ENCODE measurements at regions not wholly inside any gene's neighbourhood (a gene's known extent, or its start where the extent isn't known, plus 50 kb on each side); places are given as distances from the start of the nearest gene placed in this dataset.

GRCh38 chr7:1346851-1347250, 112.4 kb downstream of the MICALL2 start:
- Histone ChIP-seq H3K79me2 (ENCODE audit: low read length) (no peaks in the 10 kb centered on the region), H3K27me3 (replicated peaks; ENCODE audit: insufficient read depth, low read length) (peaks cover 71% of the 10 kb centered on the region), H3K9ac (ENCODE audit: low read length) (no peak overlapping the region), H4K20me1 (ENCODE audit: insufficient read depth, low read length) (no peaks in the 10 kb centered on the region), H2AFZ (ENCODE audit: low read length) (no peak overlapping the region), H3F3A (ENCODE audit: insufficient read depth, low read length) (no peaks in the 10 kb centered on the region), H3K4me3 (ENCODE audit: low read length) (no peak overlapping the region), H3K9me2 (replicated peaks; ENCODE audit: insufficient read depth, low read length) (no peaks in the 10 kb centered on the region), H3K27ac (ENCODE audit: low read length) (no peak overlapping the region), H3K9me3 (replicated peaks; ENCODE audit: insufficient read depth, low read length) (no peaks in the 10 kb centered on the region), H3K4me1 (ENCODE audit: low read length) (no peaks in the 10 kb centered on the region), H3K36me3 (replicated peaks; ENCODE audit: insufficient read depth, low read length) (no peaks in the 10 kb centered on the region), H3K4me2 (ENCODE audit: low read depth, low read length) (no peak overlapping the region)
- DNase-seq: no peak
- no peak for TF ChIP-seq EZH2phosphoT487 (IDR thresholded peaks at IDR 0.05; ENCODE audit: low read length)
- TF ChIP-seq CTCF (IDR thresholded peaks at IDR 0.05; ENCODE audit: low read length): no peak
- TF ChIP-seq EZH2 (optimal IDR thresholded peaks at IDR 0.05; ENCODE audit: low read depth, low read length): no peak

- H3F3A ChIP-seq (ENCODE audit: insufficient read depth, low read length): no peaks in the 10 kb centered on the region
- H4K20me1 ChIP-seq (ENCODE audit: insufficient read depth, low read length): no peaks in the 10 kb centered on the region
- TF ChIP-seq EZH2 (optimal IDR thresholded peaks at IDR 0.05; ENCODE audit: low read depth, low read length) (no peak), CTCF (IDR thresholded peaks at IDR 0.05; ENCODE audit: low read length) (no peak), EZH2phosphoT487 (IDR thresholded peaks at IDR 0.05; ENCODE audit: low read length) (no peak)
- H3K27ac ChIP-seq (ENCODE audit: low read length): no peak overlapping the region
- no peaks in the 10 kb centered on the region for H3K79me2 ChIP-seq (ENCODE audit: low read length)
- H2AFZ ChIP-seq (ENCODE audit: low read length): no peak overlapping the region
- H3K4me3 ChIP-seq (ENCODE audit: low read length): no peak overlapping the region
- H3K9ac ChIP-seq (ENCODE audit: low read length): no peak overlapping the region
- no peak overlapping the region for H3K4me2 ChIP-seq (ENCODE audit: low read depth, low read length)
- H3K4me1 ChIP-seq (ENCODE audit: low read length): no peaks in the 10 kb centered on the region
- DNase-seq: no peak
- no peaks in the 10 kb centered on the region for H3K9me2 ChIP-seq (replicated peaks; ENCODE audit: insufficient read depth, low read length)
- no peaks in the 10 kb centered on the region for H3K9me3 ChIP-seq (replicated peaks; ENCODE audit: insufficient read depth, low read length)
- no peaks in the 10 kb centered on the region for H3K36me3 ChIP-seq (replicated peaks; ENCODE audit: insufficient read depth, low read length)
- H3K27me3 ChIP-seq (replicated peaks; ENCODE audit: insufficient read depth, low read length): peaks cover 77% of the 10 kb centered on the region
Measured at GRCh38 chr7:1348096-1348822, 111.0 kb downstream of the MICALL2 start.

GRCh38 chr7:1348823-1349335, 110.4 kb downstream of the MICALL2 start:
- Histone ChIP-seq H2AFZ (ENCODE audit: low read length) (no peak overlapping the region), H3F3A (ENCODE audit: insufficient read depth, low read length) (no peaks in the 10 kb centered on the region), H3K9me2 (replicated peaks; ENCODE audit: insufficient read depth, low read length) (no peaks in the 10 kb centered on the region), H3K9me3 (replicated peaks; ENCODE audit: insufficient read depth, low read length) (no peaks in the 10 kb centered on the region), H3K27ac (ENCODE audit: low read length) (no peak overlapping the region), H3K79me2 (ENCODE audit: low read length) (no peaks in the 10 kb centered on the region), H3K4me1 (ENCODE audit: low read length) (no peaks in the 10 kb centered on the region), H3K4me2 (ENCODE audit: low read depth, low read length) (no peak overlapping the region), H3K9ac (ENCODE audit: low read length) (no peak overlapping the region), H3K36me3 (replicated peaks; ENCODE audit: insufficient read depth, low read length) (no peaks in the 10 kb centered on the region), H3K27me3 (replicated peaks; ENCODE audit: insufficient read depth, low read length) (peaks cover 78% of the 10 kb centered on the region), H4K20me1 (ENCODE audit: insufficient read depth, low read length) (no peaks in the 10 kb centered on the region), H3K4me3 (ENCODE audit: low read length) (no peak overlapping the region)
- TF ChIP-seq CTCF (IDR thresholded peaks at IDR 0.05; ENCODE audit: low read length) (no peak), EZH2 (optimal IDR thresholded peaks at IDR 0.05; ENCODE audit: low read depth, low read length) (no peak), EZH2phosphoT487 (IDR thresholded peaks at IDR 0.05; ENCODE audit: low read length) (no peak)
- DNase-seq: no peak
